ENCODE measurements at regions not wholly inside any gene's neighbourhood (a gene's known extent, or its start where the extent isn't known, plus 50 kb on each side); places are given as distances from the start of the nearest gene placed in this dataset.

DNA sequence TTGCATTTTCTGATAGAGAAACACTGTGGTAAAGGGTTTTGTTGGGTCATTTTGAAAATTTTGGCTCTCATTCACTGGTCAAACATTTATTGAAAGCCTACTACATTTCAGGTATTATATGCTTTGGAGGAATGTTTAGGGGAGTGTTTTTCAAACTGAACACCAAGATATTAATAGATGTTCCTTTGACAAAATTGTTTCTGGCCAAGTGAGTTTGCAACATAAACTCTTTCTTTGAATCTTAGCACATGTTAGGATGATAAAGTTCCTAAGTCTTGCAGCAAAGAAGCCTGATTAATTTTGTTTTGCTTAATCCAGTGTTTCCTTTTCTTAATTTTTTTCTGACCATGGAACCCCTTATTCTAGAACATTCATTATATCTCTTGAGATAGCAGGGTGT lies 232.5 kb upstream of the PHYHIPL start:
- ChIA-PET SMC1A (ENCODE audit: uncharacterized antibody, unreplicated experiment) (no interaction called here), RAD21 (ENCODE audit: unreplicated experiment) (no interaction called here), POLR2A (no interaction called here), CTCF (interaction anchor here (2.6 kb wide), 1 partner anchor 8 kb away, joined by 10 read pairs; no protein-coding TSS in a partner anchor)
- TF ChIP-seq POLR2AphosphoS2 (IDR thresholded peaks at IDR 0.05; ENCODE audit: low read depth, low read length) = no peak
- no peak for TF ChIP-seq ZBED1 (IDR thresholded peaks at IDR 0.05; ENCODE audit: borderline replicate concordance)
- TF ChIP-seq, protein P1, sequence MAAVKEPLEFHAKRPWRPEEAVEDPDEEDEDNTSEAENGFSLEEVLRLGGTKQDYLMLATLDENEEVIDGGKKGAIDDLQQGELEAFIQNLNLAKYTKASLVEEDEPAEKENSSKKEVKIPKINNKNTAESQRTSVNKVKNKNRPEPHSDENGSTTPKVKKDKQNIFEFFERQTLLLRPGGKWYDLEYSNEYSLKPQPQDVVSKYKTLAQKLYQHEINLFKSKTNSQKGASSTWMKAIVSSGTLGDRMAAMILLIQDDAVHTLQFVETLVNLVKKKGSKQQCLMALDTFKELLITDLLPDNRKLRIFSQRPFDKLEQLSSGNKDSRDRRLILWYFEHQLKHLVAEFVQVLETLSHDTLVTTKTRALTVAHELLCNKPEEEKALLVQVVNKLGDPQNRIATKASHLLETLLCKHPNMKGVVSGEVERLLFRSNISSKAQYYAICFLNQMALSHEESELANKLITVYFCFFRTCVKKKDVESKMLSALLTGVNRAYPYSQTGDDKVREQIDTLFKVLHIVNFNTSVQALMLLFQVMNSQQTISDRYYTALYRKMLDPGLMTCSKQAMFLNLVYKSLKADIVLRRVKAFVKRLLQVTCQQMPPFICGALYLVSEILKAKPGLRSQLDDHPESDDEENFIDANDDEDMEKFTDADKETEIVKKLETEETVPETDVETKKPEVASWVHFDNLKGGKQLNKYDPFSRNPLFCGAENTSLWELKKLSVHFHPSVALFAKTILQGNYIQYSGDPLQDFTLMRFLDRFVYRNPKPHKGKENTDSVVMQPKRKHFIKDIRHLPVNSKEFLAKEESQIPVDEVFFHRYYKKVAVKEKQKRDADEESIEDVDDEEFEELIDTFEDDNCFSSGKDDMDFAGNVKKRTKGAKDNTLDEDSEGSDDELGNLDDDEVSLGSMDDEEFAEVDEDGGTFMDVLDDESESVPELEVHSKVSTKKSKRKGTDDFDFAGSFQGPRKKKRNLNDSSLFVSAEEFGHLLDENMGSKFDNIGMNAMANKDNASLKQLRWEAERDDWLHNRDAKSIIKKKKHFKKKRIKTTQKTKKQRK (IDR thresholded peaks at IDR 0.05; ENCODE audit: low read depth, low read length) = no peak
- TF ChIP-seq EGR1 (IDR thresholded peaks at IDR 0.05; ENCODE audit: borderline replicate concordance in 1 of 2, low read depth in 2 of 2, low read length in 2 of 2) = no peak
- TF ChIP-seq SUZ12 (IDR thresholded peaks at IDR 0.05; ENCODE audit: unreplicated experiment) = no peak
- no peak for TF ChIP-seq HDGF (IDR thresholded peaks at IDR 0.05)
- TF ChIP-seq KLF5 (IDR thresholded peaks at IDR 0.05; ENCODE audit: partially characterized antibody) = no peak
- no peak for TF ChIP-seq GABPA (IDR thresholded peaks at IDR 0.05; ENCODE audit: low read depth)
- Histone ChIP-seq H3K27ac (ENCODE audit: control insufficient read depth, insufficient read depth) (no peak overlapping the region), H2AFZ (ENCODE audit: control insufficient read depth, low read depth, low read length) (no peak overlapping the region), H3K4me1 (ENCODE audit: control insufficient read depth, insufficient read depth, low read length) (no peaks in the 10 kb centered on the region), H3K79me2 (ENCODE audit: control insufficient read depth, insufficient read depth, low read length) (no peaks in the 10 kb centered on the region), H3K9me3 (replicated peaks; ENCODE audit: control insufficient read depth, insufficient read depth, low read length) (no peaks in the 10 kb centered on the region), H4K20me1 (ENCODE audit: control insufficient read depth, insufficient read depth) (no peaks in the 10 kb centered on the region), H3K27me3 (replicated peaks in 1 of 2; ENCODE audit: control insufficient read depth in 2 of 2, insufficient read depth in 2 of 2, low read length in 1 of 2) (0 out of 4 replicates have a peak, but pooled peaks cover 0 to 1% of the 10 kb centered on the region in 2 experiments), H3K4me3 (no peak overlapping the region), H3K9ac (ENCODE audit: control insufficient read depth, insufficient read depth, low read length) (no peak overlapping the region), H3K36me3 (ENCODE audit: control insufficient read depth in 2 of 2, insufficient read depth in 2 of 2, low read length in 1 of 2) (no peaks in the 10 kb centered on the region), H3K4me2 (ENCODE audit: control insufficient read depth, insufficient read depth) (no peak overlapping the region)
- FAIRE-seq = no peak
- intact Hi-C loops (cut with micrococcal nuclease; ENCODE audit: unreplicated experiment) = no loop called here
- in situ Hi-C loops (cut with MboI) = no loop called here
- DNase-seq (ENCODE audit: low read depth, low spot score) = no peak
- ATAC-seq = no peak
- no TSS peak for BruUV-seq (replicated peaks)

Data from GM12878 (cell line).